Jurkat, Clone E6-1 (cell line): ENCODE measurements at regions not wholly inside any gene's neighbourhood (a gene's known extent, or its start where the extent isn't known, plus 50 kb on each side); places are given as distances from the start of the nearest gene placed in this dataset.
"Not testable (repeated sequence)": the region's sequence is repeated elsewhere in the genome, so short reads cannot be mapped to it uniquely, and the experiment has no call there.

Source experiments
- DNase-seq: peaks from one replicate; pipeline ENCODE4 v3.0.0-alpha.2; 2011; ENCODE audit warnings: low read depth, low spot score
- H3K4me3 ChIP-seq: 2 replicates; pipeline ENCODE4 v1.5.1; 2011; ENCODE audit warnings: mild to moderate bottlenecking, low read length, control low read depth, moderate library complexity

DNA sequence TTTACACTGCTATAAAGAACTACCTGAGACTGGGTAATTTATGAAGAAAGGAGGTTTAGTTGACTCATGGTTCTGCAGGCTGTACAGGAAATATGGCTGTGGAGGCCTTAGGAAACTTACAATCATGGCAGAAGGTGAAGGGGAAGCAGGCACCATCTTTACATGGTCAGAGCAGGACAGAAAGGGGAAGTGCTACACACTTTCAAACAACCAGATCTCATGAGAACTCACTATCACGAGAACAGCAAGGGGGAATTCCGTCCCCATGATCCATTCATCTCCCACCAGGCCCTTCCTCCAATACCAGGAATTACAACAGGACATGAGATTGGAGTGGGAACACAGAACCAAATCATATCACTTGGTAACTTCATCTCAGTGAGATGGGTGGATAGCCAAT, 536.5 kb upstream of the ID2 start:
- DNase-seq: not testable (repeated sequence)

DNA sequence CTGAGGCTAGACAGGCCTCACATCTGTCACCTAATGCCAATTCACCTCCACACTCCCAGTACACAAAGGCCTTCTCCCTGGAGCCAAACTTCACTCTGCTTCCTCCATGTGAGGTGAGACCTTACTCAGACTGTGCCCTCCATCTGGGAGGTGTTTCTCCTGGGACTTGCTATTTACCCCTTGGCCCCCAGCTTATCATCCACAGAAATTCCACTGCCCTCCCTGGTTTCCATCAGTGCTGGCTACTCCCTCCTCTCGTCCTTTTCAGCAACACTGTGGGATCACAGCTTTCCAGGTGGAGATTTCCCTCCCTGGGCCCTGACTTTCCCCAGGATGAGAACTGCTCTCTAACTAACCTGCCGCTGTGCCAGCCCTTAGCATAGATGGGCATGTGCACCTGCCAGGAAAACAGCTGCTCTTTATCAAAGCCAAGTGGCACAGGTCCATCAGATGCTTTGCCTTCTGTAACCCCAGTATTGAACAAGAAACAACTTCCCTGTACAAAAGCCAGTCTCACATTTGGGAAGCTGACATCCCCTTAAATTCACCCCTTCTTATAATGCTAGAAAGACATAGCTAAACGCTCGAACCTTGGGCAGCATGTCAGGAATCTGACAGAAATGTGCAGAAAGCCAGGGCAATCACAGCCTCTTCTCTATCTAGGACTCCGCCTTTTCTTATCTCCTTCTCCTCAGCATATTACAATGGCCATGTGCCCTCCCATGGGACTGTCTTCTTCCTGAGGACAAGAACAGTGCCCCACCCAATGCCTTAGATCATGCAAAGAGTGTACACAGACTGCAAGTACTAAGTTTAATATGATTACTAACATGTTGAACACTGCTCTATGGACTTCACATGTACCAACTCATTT, 535.5 kb upstream of the ID2 start:
- no peak overlapping the region for H3K4me3 ChIP-seq
- DNase-seq: no peak

More for the DNA sequence above, 536.5 kb upstream of the ID2 start:
- H3K4me3 ChIP-seq: not testable (repeated sequence)

DNA sequence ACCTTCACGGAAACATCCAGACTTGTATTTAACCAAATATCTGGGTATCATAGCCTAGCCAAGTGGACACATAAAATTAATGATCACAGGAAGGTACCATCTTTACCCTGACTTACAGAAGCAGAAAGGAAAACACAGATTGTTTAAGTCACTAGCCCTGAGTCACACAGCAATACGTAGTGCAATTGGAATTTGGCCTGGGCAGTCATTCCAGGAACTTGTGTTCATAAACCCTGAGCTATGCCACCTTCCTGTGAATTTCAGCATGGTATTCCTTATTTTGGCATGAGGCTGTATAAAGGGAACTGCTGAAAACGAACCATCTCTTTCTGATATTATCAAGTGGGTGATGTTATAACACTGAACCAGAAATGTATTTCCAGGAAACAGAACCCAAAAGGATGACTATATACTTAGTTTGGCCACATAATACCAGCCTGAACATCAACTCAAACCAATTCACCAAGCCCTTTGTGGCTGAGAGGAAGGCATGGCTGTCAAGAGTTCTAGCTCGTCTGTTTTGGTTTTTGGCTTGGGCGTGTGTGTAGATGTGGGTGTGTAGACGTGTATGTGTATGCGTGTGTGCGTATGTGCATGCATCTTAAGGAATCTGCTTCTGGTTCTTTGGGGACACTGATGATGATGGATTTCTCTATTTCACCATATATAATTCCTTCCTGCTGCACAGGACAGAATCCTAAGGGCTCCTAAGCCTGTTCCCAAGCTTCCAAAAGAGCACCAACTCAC, 533.4 kb upstream of the ID2 start:
- no peak for DNase-seq
- no peak overlapping the region for H3K4me3 ChIP-seq

DNA sequence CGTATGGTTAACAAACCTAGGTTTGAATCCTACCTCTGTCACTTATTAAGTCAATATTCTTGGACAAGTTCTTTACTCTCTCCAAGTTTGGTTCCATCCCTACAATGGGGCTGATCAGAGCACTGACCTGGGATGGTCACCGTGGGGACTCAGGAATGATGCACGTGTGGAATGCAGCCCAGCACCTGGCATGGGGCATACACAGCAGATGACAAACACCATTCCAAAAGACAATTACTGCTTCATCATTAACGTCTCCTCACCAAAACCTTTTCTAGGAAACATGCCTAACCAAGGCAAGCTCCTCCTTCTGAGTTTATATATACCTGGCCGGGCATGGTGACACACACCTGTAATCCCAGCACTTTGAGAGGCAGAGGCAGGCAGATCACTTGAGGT, 532.9 kb upstream of the ID2 start:
- no peak for DNase-seq
- H3K4me3 ChIP-seq: no peak overlapping the region

- H3K4me3 ChIP-seq: no peak overlapping the region
- DNase-seq: no peak
These were observed 531.8 kb upstream of the ID2 start for GRCh38 chr2:8149985-8150539.

DNA sequence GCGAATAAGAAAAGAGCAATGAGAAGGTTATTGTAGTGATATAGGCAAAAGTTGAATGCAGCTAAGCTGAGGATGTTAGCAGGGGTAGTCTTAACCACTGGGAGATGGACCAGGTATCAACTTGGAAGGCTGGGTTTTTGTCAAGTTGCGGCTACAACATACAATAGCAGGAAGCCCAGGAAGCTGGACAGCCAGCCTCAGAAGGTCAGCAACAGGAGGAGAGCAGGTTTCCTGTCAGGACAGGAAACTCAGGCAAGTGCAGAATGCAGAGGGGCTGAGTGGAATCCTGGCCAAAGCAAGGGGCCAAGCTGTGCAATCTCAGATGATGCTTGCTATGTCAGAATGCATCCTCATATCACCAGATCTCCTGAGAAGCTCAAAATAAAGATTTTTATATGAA, 530.0 kb upstream of the ID2 start:
- no peak for DNase-seq
- H3K4me3 ChIP-seq: no peak overlapping the region

- DNase-seq: no peak
- no peak overlapping the region for H3K4me3 ChIP-seq
These were observed 529.2 kb upstream of the ID2 start for GRCh38 chr2:8152392-8153257.

DNA sequence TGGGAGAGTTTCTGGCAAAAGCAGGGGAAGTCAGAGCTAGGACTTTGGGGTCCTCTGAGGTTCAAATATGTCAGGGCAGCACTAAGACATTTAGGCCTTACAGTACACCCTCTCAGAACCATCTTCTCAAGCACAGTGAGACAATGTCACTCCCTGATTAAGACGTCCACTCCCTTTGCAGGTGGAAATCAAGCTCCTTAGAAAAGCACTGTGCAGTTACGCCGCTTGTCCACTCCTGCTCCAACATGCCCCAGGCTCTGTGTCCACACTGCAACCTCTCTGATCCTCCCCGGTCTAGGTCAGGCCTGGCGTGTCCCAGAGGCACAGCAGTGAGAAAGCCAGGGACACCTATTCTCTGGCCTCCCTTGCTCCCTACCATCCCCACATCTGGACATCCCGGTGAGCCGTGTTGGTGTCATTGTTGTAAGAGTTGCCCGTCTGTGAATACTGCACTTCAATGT, 528.6 kb upstream of the ID2 start:
- H3K4me3 ChIP-seq: no peak overlapping the region
- DNase-seq: no peak

DNA sequence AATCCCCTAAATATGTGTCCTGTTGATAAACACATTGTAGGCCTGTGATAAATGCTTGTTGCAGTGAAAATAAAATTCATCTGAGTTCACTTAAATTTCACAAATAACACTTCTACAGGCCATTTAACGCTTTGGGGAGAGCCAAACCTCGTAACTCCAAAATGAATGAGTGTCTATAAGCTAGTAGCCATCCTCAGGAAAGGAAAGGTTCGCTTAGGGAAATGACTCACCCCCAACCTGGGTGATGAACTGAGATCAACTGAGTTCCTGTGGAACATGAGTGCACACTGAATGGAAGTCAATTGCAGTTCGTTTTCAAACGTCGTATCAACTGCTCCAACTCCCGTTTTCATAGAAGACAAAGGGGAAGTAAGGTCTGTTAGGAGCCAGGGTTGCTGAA, 527.6 kb upstream of the ID2 start:
- H3K4me3 ChIP-seq: no peak overlapping the region
- no peak for DNase-seq

DNA sequence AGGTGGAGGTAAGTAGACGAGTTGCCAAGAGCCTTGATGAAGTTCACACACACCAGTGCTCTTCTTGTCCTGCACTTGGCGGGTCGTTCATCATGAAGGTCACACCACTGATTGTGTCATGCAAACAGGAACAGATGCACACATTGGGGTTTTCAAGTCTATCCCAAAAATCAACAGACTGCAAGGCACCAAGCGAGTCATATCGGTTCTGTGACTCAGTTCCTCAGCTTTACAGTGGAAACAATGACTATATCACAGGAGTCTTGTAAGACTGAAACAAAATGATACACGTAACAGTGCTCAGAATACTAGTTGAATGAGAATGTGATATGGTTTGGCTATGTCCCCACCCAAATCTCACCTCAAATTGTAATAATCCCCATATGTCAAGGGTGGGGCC, 526.9 kb upstream of the ID2 start:
- DNase-seq: no peak
- H3K4me3 ChIP-seq: no peak overlapping the region

- no peak for DNase-seq
- no peak overlapping the region for H3K4me3 ChIP-seq
These were observed 524.0 kb upstream of the ID2 start for GRCh38 chr2:8157621-8158430.

GRCh38 chr2:8158711-8159110, 523.1 kb upstream of the ID2 start:
- no peak overlapping the region for H3K4me3 ChIP-seq
- no peak for DNase-seq

GRCh38 chr2:8159211-8159965, 522.5 kb upstream of the ID2 start:
- DNase-seq: no peak
- H3K4me3 ChIP-seq: no peak overlapping the region

DNA sequence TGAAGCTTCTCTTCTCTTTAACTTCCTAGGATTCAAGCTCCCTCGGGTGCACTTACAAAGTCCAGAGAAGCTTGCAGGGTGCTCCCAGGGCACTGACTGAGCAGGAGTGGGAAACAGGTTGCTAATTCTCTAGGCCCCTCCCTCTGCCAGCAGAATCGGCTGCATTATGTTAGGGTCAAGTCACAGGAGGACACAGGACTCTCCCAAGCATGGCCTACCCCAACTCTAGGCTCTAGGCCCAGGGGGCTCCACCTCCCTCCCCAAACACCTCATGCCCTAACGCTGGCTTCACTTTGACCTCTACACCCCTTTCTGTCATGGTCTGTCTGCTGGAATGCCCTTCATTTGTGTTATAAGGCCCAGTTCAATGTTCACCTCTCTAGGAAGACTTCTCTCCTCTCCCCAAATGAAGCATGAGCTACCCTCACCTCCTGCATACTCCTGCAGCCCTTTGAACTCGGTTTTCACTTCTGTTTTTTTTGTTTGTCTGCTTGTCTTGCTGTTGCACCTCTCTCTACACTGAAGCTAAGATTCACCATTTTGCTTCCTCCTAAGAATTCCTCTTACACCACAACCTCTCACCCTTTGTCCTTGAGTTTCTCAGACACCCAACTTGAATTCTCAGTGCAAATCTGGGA, 521.8 kb upstream of the ID2 start:
- DNase-seq: no peak
- H3K4me3 ChIP-seq: no peak overlapping the region

GRCh38 chr2:8160959-8161358, 520.9 kb upstream of the ID2 start:
- no peak overlapping the region for H3K4me3 ChIP-seq
- DNase-seq: no peak

- H3K4me3 ChIP-seq: no peak overlapping the region
- no peak for DNase-seq
These were observed 519.3 kb upstream of the ID2 start for GRCh38 chr2:8162552-8162951.

GRCh38 chr2:8165550-8165949, 516.3 kb upstream of the ID2 start:
- H3K4me3 ChIP-seq: no peak overlapping the region
- no peak for DNase-seq
